Endodermal cell (in vitro differentiated cells): ENCODE measurements at regions not wholly inside any gene's neighbourhood (a gene's known extent, or its start where the extent isn't known, plus 50 kb on each side); places are given as distances from the start of the nearest gene placed in this dataset.

Source experiments
- DNase-seq: peaks from one replicate; pipeline ENCODE4 v3.0.0-alpha.2; 2017
- H3K27ac ChIP-seq: 2 replicates; pipeline ENCODE4 v1.5.1; 2013; ENCODE audit warnings: mild to moderate bottlenecking, low read depth, low read length, moderate library complexity
- H3K27me3 ChIP-seq: 2 replicates; pipeline ENCODE4 v1.6.1; 2013; ENCODE audit warnings: mild to moderate bottlenecking, low read length, moderate library complexity; ENCODE audit not compliant: insufficient read depth, control insufficient read depth, poor library complexity, severe bottlenecking
- H3K36me3 ChIP-seq: 2 replicates; pipeline ENCODE4 v1.7.0; 2013; ENCODE audit warnings: mild to moderate bottlenecking, low read length, moderate library complexity; ENCODE audit not compliant: control insufficient read depth, insufficient read depth
- H3K4me1 ChIP-seq: one replicate; pipeline ENCODE4 v1.7.0; 2013; ENCODE audit warnings: low read length; ENCODE audit not compliant: control insufficient read depth, insufficient read depth
- H3K4me3 ChIP-seq: 2 replicates; pipeline ENCODE4 v1.5.1; 2013; ENCODE audit warnings: mild to moderate bottlenecking, low read length, moderate library complexity
- H3K9ac ChIP-seq: 2 replicates; pipeline ENCODE4 v1.6.1; 2013; ENCODE audit warnings: mild to moderate bottlenecking, low read length, moderate library complexity; ENCODE audit not compliant: poor library complexity, severe bottlenecking; ENCODE audit errors: extremely low read depth
- H3K9me3 ChIP-seq: 2 replicates; pipeline ENCODE4 v1.6.1; 2013; ENCODE audit warnings: mild to moderate bottlenecking, low read length, moderate library complexity; ENCODE audit not compliant: control insufficient read depth
- H3K27ac Mint-ChIP-seq: 2 replicates; pipeline ENCODE4 v1.8.0; 2020; ENCODE audit warnings: mixed read lengths
- H3K27me3 Mint-ChIP-seq: 2 replicates; pipeline ENCODE4 v1.8.0; 2021; ENCODE audit warnings: mild to moderate bottlenecking, mixed read lengths; ENCODE audit not compliant: insufficient read depth
- H3K36me3 Mint-ChIP-seq: 2 replicates; pipeline ENCODE4 v1.8.0; 2020; ENCODE audit warnings: low read depth, mixed read lengths
- H3K4me1 Mint-ChIP-seq: 2 replicates; pipeline ENCODE4 v1.8.0; 2020; ENCODE audit warnings: mixed read lengths
- H3K4me3 Mint-ChIP-seq: 2 replicates; pipeline ENCODE4 v1.8.0; 2020; ENCODE audit warnings: mild to moderate bottlenecking, moderate library complexity, mixed read lengths
- H3K9me3 Mint-ChIP-seq: 2 replicates; pipeline ENCODE4 v1.8.0; 2020; ENCODE audit warnings: mild to moderate bottlenecking, mixed read lengths
- WGBS, 2 experiments: methylation state at CpG; one replicate each; pipeline versions ENCODE4 v1.1.5 to v1.1.7; 2013; ENCODE audit warnings: missing lambda C conversion rate in 2 of 2, mixed read lengths in 1 of 2; ENCODE audit not compliant: insufficient coverage in 1 of 2, insufficient read length in 1 of 2; 5-methylcytosine and 5-hydroxymethylcytosine counted together
- TF ChIP-seq, protein P1 (sequence below): fragments of 200-600 bp; sonication (generic); conservative IDR thresholded peaks from 2 replicates; pipeline ENCODE4 v1.5.0; 2021; ENCODE audit warnings: antibody characterized with exemption, mild to moderate bottlenecking

DNA sequence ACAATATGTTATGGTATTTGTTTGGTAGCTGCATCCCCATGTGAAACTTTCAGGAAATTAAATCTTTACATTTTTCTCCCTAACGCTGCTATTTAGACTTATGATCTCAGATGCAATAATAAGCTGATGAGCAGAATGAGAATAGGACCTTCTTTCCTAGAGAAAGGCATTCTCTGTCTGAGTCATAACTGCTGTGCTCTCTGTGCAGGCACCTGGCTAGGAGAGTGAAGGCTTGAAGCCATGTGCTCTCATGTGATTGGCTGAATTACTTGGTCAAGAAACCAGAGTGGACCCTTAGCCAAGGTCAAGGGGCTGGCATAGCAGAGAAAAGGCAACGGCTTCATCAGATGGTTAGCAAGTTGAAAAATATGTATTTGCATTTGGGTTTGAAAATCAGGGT is 185.0 kb downstream of the ADAMTS15 start:
- Histone ChIP-seq H3K27me3 (no peaks in the 10 kb centered on the region), H3K36me3 (no peaks in the 10 kb centered on the region), H3K27ac (no peak overlapping the region), H3K9me3 (no peaks in the 10 kb centered on the region), H3K4me3 (no peak overlapping the region), H3K4me1 (no peaks in the 10 kb centered on the region), H3K9ac (no peak overlapping the region)
- Mint-ChIP-seq H3K36me3 (no peaks in the 10 kb centered on the region), H3K27ac (no peak overlapping the region), H3K4me1 (peaks cover 17% of the 10 kb centered on the region), H3K4me3 (no peak overlapping the region), H3K9me3 (no peaks in the 10 kb centered on the region), H3K27me3 (peaks cover 8% of the 10 kb centered on the region)
- WGBS, 2 experiments: 91 to 93% methylated on average over 2 of the region's 2 CpGs
- TF ChIP-seq, protein P1, sequence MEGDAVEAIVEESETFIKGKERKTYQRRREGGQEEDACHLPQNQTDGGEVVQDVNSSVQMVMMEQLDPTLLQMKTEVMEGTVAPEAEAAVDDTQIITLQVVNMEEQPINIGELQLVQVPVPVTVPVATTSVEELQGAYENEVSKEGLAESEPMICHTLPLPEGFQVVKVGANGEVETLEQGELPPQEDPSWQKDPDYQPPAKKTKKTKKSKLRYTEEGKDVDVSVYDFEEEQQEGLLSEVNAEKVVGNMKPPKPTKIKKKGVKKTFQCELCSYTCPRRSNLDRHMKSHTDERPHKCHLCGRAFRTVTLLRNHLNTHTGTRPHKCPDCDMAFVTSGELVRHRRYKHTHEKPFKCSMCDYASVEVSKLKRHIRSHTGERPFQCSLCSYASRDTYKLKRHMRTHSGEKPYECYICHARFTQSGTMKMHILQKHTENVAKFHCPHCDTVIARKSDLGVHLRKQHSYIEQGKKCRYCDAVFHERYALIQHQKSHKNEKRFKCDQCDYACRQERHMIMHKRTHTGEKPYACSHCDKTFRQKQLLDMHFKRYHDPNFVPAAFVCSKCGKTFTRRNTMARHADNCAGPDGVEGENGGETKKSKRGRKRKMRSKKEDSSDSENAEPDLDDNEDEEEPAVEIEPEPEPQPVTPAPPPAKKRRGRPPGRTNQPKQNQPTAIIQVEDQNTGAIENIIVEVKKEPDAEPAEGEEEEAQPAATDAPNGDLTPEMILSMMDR: no peak
- DNase-seq: no peak

DNA sequence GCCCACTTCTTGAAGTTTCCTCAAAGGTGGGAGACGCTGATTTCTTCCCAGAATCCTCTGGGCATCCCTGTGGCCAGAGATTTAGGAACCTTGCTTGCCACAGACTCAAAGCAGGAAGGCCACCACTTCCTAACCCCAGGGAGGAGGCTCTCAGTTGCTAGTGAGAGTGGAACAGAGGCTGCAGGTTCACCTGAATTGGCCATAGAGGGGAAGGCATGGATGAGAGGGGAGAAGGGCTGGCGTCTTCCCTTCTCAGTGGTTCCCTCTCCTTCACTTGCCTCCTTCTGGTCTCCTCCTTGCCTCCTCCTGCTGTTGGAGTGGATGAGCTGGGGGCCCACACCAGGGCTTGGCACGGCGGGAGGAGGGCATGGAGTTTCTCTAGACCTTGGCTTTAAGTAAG is 185.7 kb downstream of the ADAMTS15 start:
- TF ChIP-seq, protein P1: no peak
- Mint-ChIP-seq H3K4me3 (no peak overlapping the region), H3K4me1 (peaks cover 12% of the 10 kb centered on the region), H3K27ac (no peak overlapping the region), H3K36me3 (no peaks in the 10 kb centered on the region), H3K9me3 (no peaks in the 10 kb centered on the region), H3K27me3 (peaks cover 8% of the 10 kb centered on the region)
- H3K9ac ChIP-seq: no peak overlapping the region
- H3K27ac ChIP-seq: no peak overlapping the region
- no peaks in the 10 kb centered on the region for H3K9me3 ChIP-seq
- H3K4me3 ChIP-seq: no peak overlapping the region
- WGBS, 2 experiments: 89% methylated on average over 4 of the region's 4 CpGs; no CpG with 5 or more reads in 1 of the 2 experiments
- DNase-seq: no peak
- no peaks in the 10 kb centered on the region for H3K36me3 ChIP-seq
- H3K27me3 ChIP-seq: no peaks in the 10 kb centered on the region
- H3K4me1 ChIP-seq: no peaks in the 10 kb centered on the region

DNA sequence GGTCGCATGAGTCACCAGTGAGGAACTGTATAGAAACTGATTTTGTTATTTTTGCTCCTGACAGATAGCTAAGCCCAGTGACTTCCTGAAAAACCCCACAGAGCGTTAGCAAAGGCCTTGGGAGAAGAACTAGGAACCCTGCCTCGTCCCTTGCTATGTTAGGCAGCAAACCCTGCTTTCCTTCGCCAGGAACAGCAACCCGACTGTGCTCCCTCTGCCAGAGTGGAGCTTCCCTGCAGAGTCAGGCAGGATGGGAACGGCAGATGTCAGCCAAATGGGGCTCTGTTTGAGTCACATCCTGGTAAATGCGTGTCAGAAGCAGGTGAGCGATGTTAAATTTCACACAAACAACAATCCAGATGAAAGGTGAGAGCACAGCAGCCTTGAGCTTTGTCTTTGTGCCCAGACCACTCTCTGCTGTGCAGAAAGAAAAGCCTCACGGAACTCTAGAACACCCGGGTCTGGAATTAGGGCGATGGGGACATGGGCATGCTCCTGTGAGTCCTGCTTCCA is 186.6 kb downstream of the ADAMTS15 start:
- H3K4me3 Mint-ChIP-seq: no peak overlapping the region
- Histone ChIP-seq H3K4me3 (no peak overlapping the region), H3K9me3 (no peaks in the 10 kb centered on the region), H3K27ac (no peak overlapping the region), H3K9ac (no peak overlapping the region), H3K27me3 (no peaks in the 10 kb centered on the region), H3K36me3 (no peaks in the 10 kb centered on the region), H3K4me1 (no peaks in the 10 kb centered on the region)
- peaks cover 12% of the 10 kb centered on the region for H3K4me1 Mint-ChIP-seq
- 78 to 89% methylated on average over 6 to 11 of the region's 11 CpGs for WGBS, 2 experiments
- H3K27ac Mint-ChIP-seq: no peak overlapping the region
- H3K9me3 Mint-ChIP-seq: no peaks in the 10 kb centered on the region
- TF ChIP-seq, protein P1: no peak
- peak; percentile 71 for DNase-seq
- no peaks in the 10 kb centered on the region for H3K36me3 Mint-ChIP-seq
- peaks cover 8% of the 10 kb centered on the region for H3K27me3 Mint-ChIP-seq
